Muscle of leg (tissue), 3 donors: ENCODE measurements at regions not wholly inside any gene's neighbourhood (a gene's known extent, or its start where the extent isn't known, plus 50 kb on each side); places are given as distances from the start of the nearest gene placed in this dataset.

Experiments used
- DNase-seq: peaks from one replicate; pipeline ENCODE4 v3.0.0; 2013
- H3K27ac ChIP-seq: one replicate; pipeline ENCODE4 v1.5.1; 2013; ENCODE audit warnings: mild to moderate bottlenecking, low read length, control low read depth
- H3K27me3 ChIP-seq: one replicate; pipeline ENCODE4 v1.6.1; 2013; ENCODE audit warnings: low read length; ENCODE audit not compliant: control insufficient read depth, insufficient read depth
- H3K36me3 ChIP-seq: one replicate; pipeline ENCODE4 v1.6.1; 2013; ENCODE audit warnings: low read length; ENCODE audit not compliant: control insufficient read depth, insufficient read depth
- H3K4me1 ChIP-seq: one replicate; pipeline ENCODE4 v1.6.1; 2013; ENCODE audit warnings: low read length; ENCODE audit not compliant: control insufficient read depth, insufficient read depth
- H3K4me3 ChIP-seq: one replicate; pipeline ENCODE4 v1.5.1; 2013; ENCODE audit warnings: low read length, control low read depth
- H3K9me3 ChIP-seq: replicated peaks from 2 replicates; pipeline ENCODE4 v1.6.1; 2013; ENCODE audit warnings: low read depth, low read length; ENCODE audit not compliant: control insufficient read depth
- WGBS: methylation state at CpG from one replicate; pipeline ENCODE4 v1.1.5; 2013; ENCODE audit warnings: missing lambda C conversion rate; ENCODE audit not compliant: insufficient coverage; 5-methylcytosine and 5-hydroxymethylcytosine counted together

GRCh38 chr22:48357961-48358360 is 1469.7 kb downstream of the BRD1 start:
- Histone ChIP-seq H3K27ac (no peak overlapping the region), H3K4me1 (no peaks in the 10 kb centered on the region), H3K27me3 (peaks cover 2% of the 10 kb centered on the region), H3K9me3 (no peaks in the 10 kb centered on the region), H3K4me3 (no peak overlapping the region), H3K36me3 (no peaks in the 10 kb centered on the region)
- WGBS = 75% methylated on average over 5 of the region's 7 CpGs
- DNase-seq = no peak

- peaks cover 3% of the 10 kb centered on the region for H3K27me3 ChIP-seq
- WGBS = 40% methylated on average over 13 of the region's 13 CpGs
Measured at GRCh38 chr22:48357196-48357595, 1470.5 kb downstream of the BRD1 start.

GRCh38 chr22:48356731-48357130 is 1470.9 kb downstream of the BRD1 start:
- Histone ChIP-seq H3K4me1 (no peaks in the 10 kb centered on the region), H3K36me3 (no peaks in the 10 kb centered on the region), H3K27me3 (peaks cover 3% of the 10 kb centered on the region), H3K4me3 (no peak overlapping the region), H3K27ac (no peak overlapping the region), H3K9me3 (no peaks in the 10 kb centered on the region)
- no peak for DNase-seq
- WGBS = 87% methylated on average over 5 of the region's 5 CpGs

More at GRCh38 chr22:48357196-48357595, 1470.5 kb downstream of the BRD1 start:
- no peaks in the 10 kb centered on the region for H3K4me1 ChIP-seq
- no peak overlapping the region for H3K4me3 ChIP-seq
- no peaks in the 10 kb centered on the region for H3K9me3 ChIP-seq
- no peaks in the 10 kb centered on the region for H3K36me3 ChIP-seq
- H3K27ac ChIP-seq = no peak overlapping the region
- DNase-seq = no peak

- no peaks in the 10 kb centered on the region for H3K9me3 ChIP-seq
- peaks cover 4% of the 10 kb centered on the region for H3K27me3 ChIP-seq
- no peaks in the 10 kb centered on the region for H3K4me1 ChIP-seq
- no peak overlapping the region for H3K27ac ChIP-seq
- no peak for DNase-seq
- no peak overlapping the region for H3K4me3 ChIP-seq
- whole genome bisulfite sequencing = no CpG with 5 or more reads among the region's 5 CpGs
- H3K36me3 ChIP-seq = no peaks in the 10 kb centered on the region
Measured at GRCh38 chr22:48354096-48354495, 1473.6 kb downstream of the BRD1 start.

- H3K4me1 ChIP-seq = no peaks in the 10 kb centered on the region
- H3K9me3 ChIP-seq = no peaks in the 10 kb centered on the region
- H3K27me3 ChIP-seq = peaks cover 4% of the 10 kb centered on the region
- no peak overlapping the region for H3K4me3 ChIP-seq
- 56% methylated on average over 12 of the region's 14 CpGs for WGBS
- no peak for DNase-seq
- H3K27ac ChIP-seq = no peak overlapping the region
- H3K36me3 ChIP-seq = no peaks in the 10 kb centered on the region
Measured at GRCh38 chr22:48353116-48353947, 1474.3 kb downstream of the BRD1 start.

GRCh38 chr22:48352086-48352911 is 1475.4 kb downstream of the BRD1 start:
- Histone ChIP-seq H3K4me3 (no peak overlapping the region), H3K9me3 (no peaks in the 10 kb centered on the region), H3K4me1 (no peaks in the 10 kb centered on the region), H3K27me3 (peaks cover 4% of the 10 kb centered on the region), H3K36me3 (no peaks in the 10 kb centered on the region), H3K27ac (no peak overlapping the region)
- DNase-seq = no peak
- whole genome bisulfite sequencing = 63% methylated on average over 16 of the region's 18 CpGs

GRCh38 chr22:48351376-48352085 is 1476.1 kb downstream of the BRD1 start:
- H3K4me1 ChIP-seq = no peaks in the 10 kb centered on the region
- H3K9me3 ChIP-seq = no peaks in the 10 kb centered on the region
- 63% methylated on average over 13 of the region's 13 CpGs for WGBS
- no peak overlapping the region for H3K27ac ChIP-seq
- H3K36me3 ChIP-seq = no peaks in the 10 kb centered on the region
- no peak overlapping the region for H3K4me3 ChIP-seq
- peaks cover 6% of the 10 kb centered on the region for H3K27me3 ChIP-seq
- DNase-seq = no peak

- Histone ChIP-seq H3K36me3 (no peaks in the 10 kb centered on the region), H3K4me1 (no peaks in the 10 kb centered on the region), H3K9me3 (no peaks in the 10 kb centered on the region), H3K27ac (no peak overlapping the region), H3K4me3 (no peak overlapping the region), H3K27me3 (peaks cover 9% of the 10 kb centered on the region)
- no peak for DNase-seq
- WGBS = 48% methylated on average over 4 of the region's 7 CpGs
Measured at GRCh38 chr22:48350456-48350855, 1477.2 kb downstream of the BRD1 start.

- no peaks in the 10 kb centered on the region for H3K9me3 ChIP-seq
- H3K27me3 ChIP-seq = peaks cover 9% of the 10 kb centered on the region
- 86% methylated on average over 1 of the region's 1 CpG for WGBS
- DNase-seq = no peak
- H3K27ac ChIP-seq = no peak overlapping the region
- H3K4me1 ChIP-seq = no peaks in the 10 kb centered on the region
- no peaks in the 10 kb centered on the region for H3K36me3 ChIP-seq
- no peak overlapping the region for H3K4me3 ChIP-seq
Measured at GRCh38 chr22:48348855-48349254, 1478.8 kb downstream of the BRD1 start.

- Histone ChIP-seq H3K9me3 (no peaks in the 10 kb centered on the region), H3K36me3 (no peaks in the 10 kb centered on the region), H3K27ac (no peak overlapping the region), H3K27me3 (peaks cover 8% of the 10 kb centered on the region), H3K4me3 (no peak overlapping the region), H3K4me1 (no peaks in the 10 kb centered on the region)
- 47% methylated on average over 5 of the region's 9 CpGs for WGBS
- DNase-seq = no peak
Measured at GRCh38 chr22:48347311-48347710, 1480.4 kb downstream of the BRD1 start.
